ENCODE measurements at regions not wholly inside any gene's neighbourhood (a gene's known extent, or its start where the extent isn't known, plus 50 kb on each side); places are given as distances from the start of the nearest gene placed in this dataset.
"Not testable (repeated sequence)": the region's sequence is repeated elsewhere in the genome, so short reads cannot be mapped to it uniquely, and the experiment has no call there.

- H3K4me3 ChIP-seq (ENCODE audit: low read length) = no peak overlapping the region
- DNase-seq (ENCODE audit: low read depth) = no peak
- no peak for TF ChIP-seq CTCF (conservative IDR thresholded peaks at IDR 0.05; ENCODE audit: low read length)
Observed at GRCh38 chr1:178664278-178664677, 60.8 kb upstream of the RALGPS2 start.

GRCh38 chr1:178665579-178665978, 59.5 kb upstream of the RALGPS2 start:
- TF ChIP-seq CTCF (conservative IDR thresholded peaks at IDR 0.05; ENCODE audit: low read length) = no peak
- H3K4me3 ChIP-seq (ENCODE audit: low read length) = no peak overlapping the region
- no peak for DNase-seq (ENCODE audit: low read depth)

- DNase-seq (ENCODE audit: low read depth); H3K4me3 ChIP-seq (ENCODE audit: low read length): not testable (repeated sequence)
Observed at GRCh38 chr1:178666891-178667290, 58.2 kb upstream of the RALGPS2 start.

GRCh38 chr1:178672434-178672833, 52.6 kb upstream of the RALGPS2 start:
- no peak for DNase-seq (ENCODE audit: low read depth)
- H3K4me3 ChIP-seq (ENCODE audit: low read length) = no peak overlapping the region
- no peak for TF ChIP-seq CTCF (conservative IDR thresholded peaks at IDR 0.05; ENCODE audit: low read length)

- not testable (repeated sequence) for DNase-seq (ENCODE audit: low read depth)
Observed at GRCh38 chr1:178674559-178674958, 50.5 kb upstream of the RALGPS2 start.

More at GRCh38 chr1:178674559-178674958, 50.5 kb upstream of the RALGPS2 start:
- H3K4me3 ChIP-seq (ENCODE audit: low read length) = not testable (repeated sequence)
